ENCODE measurements at regions not wholly inside any gene's neighbourhood (a gene's known extent, or its start where the extent isn't known, plus 50 kb on each side); places are given as distances from the start of the nearest gene placed in this dataset.

GRCh38 chr13:91135376-91135775, 212.1 kb upstream of the MIR17HG start:
- H3K27me3 ChIP-seq (ENCODE audit: control insufficient read depth in 2 of 2, insufficient read depth in 1 of 2, low read length in 1 of 2) = no peaks in the 10 kb centered on the region
- H3K9me3 ChIP-seq (ENCODE audit: control insufficient read depth in 2 of 2, insufficient read depth in 1 of 2, low read length in 1 of 2) = no peaks in the 10 kb centered on the region
- H3K4me1 ChIP-seq (ENCODE audit: control insufficient read depth in 2 of 2, insufficient read depth in 2 of 2, low read length in 2 of 2) = no peaks in the 10 kb centered on the region

GRCh38 chr13:91135968-91136367, 211.5 kb upstream of the MIR17HG start:
- H3K4me1 ChIP-seq (ENCODE audit: control insufficient read depth in 2 of 2, insufficient read depth in 2 of 2, low read length in 2 of 2) = no peaks in the 10 kb centered on the region
- no peak for DNase-seq (ENCODE audit: low read depth in 6 of 9, low spot score in 9 of 9)
- H3K27me3 ChIP-seq (ENCODE audit: control insufficient read depth in 2 of 2, insufficient read depth in 1 of 2, low read length in 1 of 2) = no peaks in the 10 kb centered on the region
- H3K27ac ChIP-seq (ENCODE audit: low read depth in 1 of 2, low read length in 1 of 2) = no peak overlapping the region
- no peaks in the 10 kb centered on the region for H3K36me3 ChIP-seq (ENCODE audit: control insufficient read depth in 2 of 2, insufficient read depth in 2 of 2, low read length in 1 of 2)
- no peaks in the 10 kb centered on the region for H3K9me3 ChIP-seq (ENCODE audit: control insufficient read depth in 2 of 2, insufficient read depth in 1 of 2, low read length in 1 of 2)
- H3K4me3 ChIP-seq (ENCODE audit: low read length in 2 of 2) = no peak overlapping the region

More at GRCh38 chr13:91135376-91135775, 212.1 kb upstream of the MIR17HG start:
- DNase-seq (ENCODE audit: low read depth in 6 of 9, low spot score in 9 of 9) = no peak
- Histone ChIP-seq H3K4me3 (ENCODE audit: low read length in 2 of 2) (no peak overlapping the region), H3K27ac (ENCODE audit: low read depth in 1 of 2, low read length in 1 of 2) (no peak overlapping the region), H3K36me3 (ENCODE audit: control insufficient read depth in 2 of 2, insufficient read depth in 2 of 2, low read length in 1 of 2) (no peaks in the 10 kb centered on the region)

- Histone ChIP-seq H3K36me3 (ENCODE audit: control insufficient read depth in 2 of 2, insufficient read depth in 2 of 2, low read length in 1 of 2) (no peaks in the 10 kb centered on the region), H3K27me3 (ENCODE audit: control insufficient read depth in 2 of 2, insufficient read depth in 1 of 2, low read length in 1 of 2) (no peaks in the 10 kb centered on the region), H3K4me1 (ENCODE audit: control insufficient read depth in 2 of 2, insufficient read depth in 2 of 2, low read length in 2 of 2) (no peaks in the 10 kb centered on the region), H3K9me3 (ENCODE audit: control insufficient read depth in 2 of 2, insufficient read depth in 1 of 2, low read length in 1 of 2) (no peaks in the 10 kb centered on the region), H3K27ac (ENCODE audit: low read depth in 1 of 2, low read length in 1 of 2) (no peak overlapping the region), H3K4me3 (ENCODE audit: low read length in 2 of 2) (no peak overlapping the region)
- DNase-seq (ENCODE audit: low read depth in 6 of 9, low spot score in 9 of 9) = no peak
- over 99% methylated on average over 2 of the region's 2 CpGs for WGBS
Observed at GRCh38 chr13:91136806-91137205, 210.7 kb upstream of the MIR17HG start.

GRCh38 chr13:91139232-91139631, 208.3 kb upstream of the MIR17HG start:
- DNase-seq (ENCODE audit: low read depth in 6 of 9, low spot score in 9 of 9) = no peak
- no peaks in the 10 kb centered on the region for H3K9me3 ChIP-seq (ENCODE audit: control insufficient read depth in 2 of 2, insufficient read depth in 1 of 2, low read length in 1 of 2)
- WGBS = 73% methylated on average over 2 of the region's 2 CpGs
- no peak overlapping the region for H3K4me3 ChIP-seq (ENCODE audit: low read length in 2 of 2)
- H3K4me1 ChIP-seq (ENCODE audit: control insufficient read depth in 2 of 2, insufficient read depth in 2 of 2, low read length in 2 of 2) = no peaks in the 10 kb centered on the region
- no peaks in the 10 kb centered on the region for H3K27me3 ChIP-seq (ENCODE audit: control insufficient read depth in 2 of 2, insufficient read depth in 1 of 2, low read length in 1 of 2)
- H3K36me3 ChIP-seq (ENCODE audit: control insufficient read depth in 2 of 2, insufficient read depth in 2 of 2, low read length in 1 of 2) = no peaks in the 10 kb centered on the region
- no peak overlapping the region for H3K27ac ChIP-seq (ENCODE audit: low read depth in 1 of 2, low read length in 1 of 2)

GRCh38 chr13:91141543-91142061, 205.9 kb upstream of the MIR17HG start:
- Histone ChIP-seq H3K27ac (ENCODE audit: low read depth in 1 of 2, low read length in 1 of 2) (no peak overlapping the region), H3K4me1 (ENCODE audit: control insufficient read depth in 2 of 2, insufficient read depth in 2 of 2, low read length in 2 of 2) (no peaks in the 10 kb centered on the region), H3K36me3 (ENCODE audit: control insufficient read depth in 2 of 2, insufficient read depth in 2 of 2, low read length in 1 of 2) (no peaks in the 10 kb centered on the region), H3K27me3 (ENCODE audit: control insufficient read depth in 2 of 2, insufficient read depth in 1 of 2, low read length in 1 of 2) (no peaks in the 10 kb centered on the region), H3K9me3 (ENCODE audit: control insufficient read depth in 2 of 2, insufficient read depth in 1 of 2, low read length in 1 of 2) (no peaks in the 10 kb centered on the region), H3K4me3 (ENCODE audit: low read length in 2 of 2) (no peak overlapping the region)
- WGBS = 96% methylated on average over 5 of the region's 5 CpGs
- no peak for DNase-seq (ENCODE audit: low read depth in 6 of 9, low spot score in 9 of 9)

- no peaks in the 10 kb centered on the region for H3K4me1 ChIP-seq (ENCODE audit: control insufficient read depth in 2 of 2, insufficient read depth in 2 of 2, low read length in 2 of 2)
- no peak overlapping the region for H3K27ac ChIP-seq (ENCODE audit: low read depth in 1 of 2, low read length in 1 of 2)
- 54% methylated on average over 2 of the region's 2 CpGs for WGBS
- no peak overlapping the region for H3K4me3 ChIP-seq (ENCODE audit: low read length in 2 of 2)
- no peak for DNase-seq (ENCODE audit: low read depth in 6 of 9, low spot score in 9 of 9)
- no peaks in the 10 kb centered on the region for H3K36me3 ChIP-seq (ENCODE audit: control insufficient read depth in 2 of 2, insufficient read depth in 2 of 2, low read length in 1 of 2)
- no peaks in the 10 kb centered on the region for H3K27me3 ChIP-seq (ENCODE audit: control insufficient read depth in 2 of 2, insufficient read depth in 1 of 2, low read length in 1 of 2)
- H3K9me3 ChIP-seq (ENCODE audit: control insufficient read depth in 2 of 2, insufficient read depth in 1 of 2, low read length in 1 of 2) = no peaks in the 10 kb centered on the region
Observed at GRCh38 chr13:91142572-91142971, 204.9 kb upstream of the MIR17HG start.

- Histone ChIP-seq H3K27me3 (ENCODE audit: control insufficient read depth in 2 of 2, insufficient read depth in 1 of 2, low read length in 1 of 2) (no peaks in the 10 kb centered on the region), H3K27ac (ENCODE audit: low read depth in 1 of 2, low read length in 1 of 2) (no peak overlapping the region), H3K4me3 (ENCODE audit: low read length in 2 of 2) (no peak overlapping the region), H3K36me3 (ENCODE audit: control insufficient read depth in 2 of 2, insufficient read depth in 2 of 2, low read length in 1 of 2) (no peaks in the 10 kb centered on the region), H3K9me3 (ENCODE audit: control insufficient read depth in 2 of 2, insufficient read depth in 1 of 2, low read length in 1 of 2) (no peaks in the 10 kb centered on the region), H3K4me1 (ENCODE audit: control insufficient read depth in 2 of 2, insufficient read depth in 2 of 2, low read length in 2 of 2) (no peaks in the 10 kb centered on the region)
- WGBS = 46% methylated on average over 2 of the region's 2 CpGs
- DNase-seq (ENCODE audit: low read depth in 6 of 9, low spot score in 9 of 9) = no peak
Observed at GRCh38 chr13:91144054-91144453, 203.4 kb upstream of the MIR17HG start.

- Histone ChIP-seq H3K27ac (ENCODE audit: low read depth in 1 of 2, low read length in 1 of 2) (no peak overlapping the region), H3K27me3 (ENCODE audit: control insufficient read depth in 2 of 2, insufficient read depth in 1 of 2, low read length in 1 of 2) (no peaks in the 10 kb centered on the region), H3K36me3 (ENCODE audit: control insufficient read depth in 2 of 2, insufficient read depth in 2 of 2, low read length in 1 of 2) (no peaks in the 10 kb centered on the region), H3K9me3 (ENCODE audit: control insufficient read depth in 2 of 2, insufficient read depth in 1 of 2, low read length in 1 of 2) (no peaks in the 10 kb centered on the region), H3K4me1 (ENCODE audit: control insufficient read depth in 2 of 2, insufficient read depth in 2 of 2, low read length in 2 of 2) (no peaks in the 10 kb centered on the region), H3K4me3 (ENCODE audit: low read length in 2 of 2) (no peak overlapping the region)
- no peak for DNase-seq (ENCODE audit: low read depth in 6 of 9, low spot score in 9 of 9)
- WGBS = 88% methylated on average over 2 of the region's 2 CpGs
Observed at GRCh38 chr13:91144486-91144885, 203.0 kb upstream of the MIR17HG start.

- no peaks in the 10 kb centered on the region for H3K9me3 ChIP-seq (ENCODE audit: control insufficient read depth in 2 of 2, insufficient read depth in 1 of 2, low read length in 1 of 2)
- DNase-seq (ENCODE audit: low read depth in 6 of 9, low spot score in 9 of 9) = no peak
- no peaks in the 10 kb centered on the region for H3K36me3 ChIP-seq (ENCODE audit: control insufficient read depth in 2 of 2, insufficient read depth in 2 of 2, low read length in 1 of 2)
- H3K27ac ChIP-seq (ENCODE audit: low read depth in 1 of 2, low read length in 1 of 2) = no peak overlapping the region
- no peaks in the 10 kb centered on the region for H3K4me1 ChIP-seq (ENCODE audit: control insufficient read depth in 2 of 2, insufficient read depth in 2 of 2, low read length in 2 of 2)
- 94% methylated on average over 2 of the region's 2 CpGs for WGBS
- H3K4me3 ChIP-seq (ENCODE audit: low read length in 2 of 2) = no peak overlapping the region
- no peaks in the 10 kb centered on the region for H3K27me3 ChIP-seq (ENCODE audit: control insufficient read depth in 2 of 2, insufficient read depth in 1 of 2, low read length in 1 of 2)
Observed at GRCh38 chr13:91145571-91146205, 201.8 kb upstream of the MIR17HG start.

Data from thymus (tissue), 11 donors.